ENCODE measurements at regions not wholly inside any gene's neighbourhood (a gene's known extent, or its start where the extent isn't known, plus 50 kb on each side); places are given as distances from the start of the nearest gene placed in this dataset.

GRCh38 chr5:75831561-75831960, 114.3 kb upstream of the POC5 start:
- intact Hi-C loops (cut with micrococcal nuclease; ENCODE audit: unreplicated experiment), result no loop called here
- Histone ChIP-seq H3K4me1 (ENCODE audit: insufficient read depth, low read length, poor library complexity, severe bottlenecking) (no peaks in the 10 kb centered on the region), H3K27ac (ENCODE audit: low read depth, low read length, poor library complexity, severe bottlenecking) (no peak overlapping the region), H3K36me3 (ENCODE audit: insufficient read depth, low read length, poor library complexity, severe bottlenecking) (no peaks in the 10 kb centered on the region), H3K9me3 (ENCODE audit: low read depth, low read length, poor library complexity, severe bottlenecking) (no peaks in the 10 kb centered on the region), H3K4me3 (ENCODE audit: low read depth, low read length, poor library complexity, severe bottlenecking) (no peak overlapping the region), H3K27me3 (replicated peaks; ENCODE audit: insufficient read depth, low read depth, low read length, poor library complexity) (no peaks in the 10 kb centered on the region)
- no peak for TF ChIP-seq CTCF (conservative IDR thresholded peaks at IDR 0.05; ENCODE audit: low read depth, low read length)
- TF ChIP-seq EZH2 (IDR thresholded peaks at IDR 0.05; ENCODE audit: borderline replicate concordance, low read depth, low read length, poor library complexity, severe bottlenecking), result no peak
- POLR2A ChIA-PET (ENCODE audit: low non-redundant PET), result no interaction called here
- no TSS peak for BruUV-seq (replicated peaks)
- DNase-seq (ENCODE audit: low spot score), result no peak
- CTCF ChIA-PET, result no interaction called here

DNA sequence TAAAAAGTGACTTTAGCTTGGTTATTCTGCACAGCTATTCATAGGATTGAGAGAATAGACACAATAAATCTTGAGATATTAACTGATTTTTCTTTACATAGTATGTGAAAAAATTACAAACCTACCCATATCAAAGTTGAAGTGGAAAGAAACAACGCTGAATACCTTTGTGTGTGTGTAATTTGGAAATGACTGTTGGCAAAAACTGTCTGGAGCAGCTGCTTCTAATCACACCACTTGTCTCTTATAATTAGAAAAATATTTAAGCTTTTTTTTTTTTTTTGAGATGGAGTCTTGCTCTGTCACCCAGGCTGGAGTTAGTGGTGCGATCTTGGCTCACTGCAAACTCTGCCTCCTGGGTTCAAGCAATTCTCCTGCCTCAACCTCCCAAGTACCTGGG, 110.8 kb upstream of the POC5 start:
- intact Hi-C loops (cut with micrococcal nuclease; ENCODE audit: unreplicated experiment), result no loop called here
- H3K27me3 ChIP-seq (replicated peaks; ENCODE audit: insufficient read depth, low read depth, low read length, poor library complexity), result no peaks in the 10 kb centered on the region
- H3K9me3 ChIP-seq (ENCODE audit: low read depth, low read length, poor library complexity, severe bottlenecking), result no peaks in the 10 kb centered on the region
- H3K27ac ChIP-seq (ENCODE audit: low read depth, low read length, poor library complexity, severe bottlenecking), result no peak overlapping the region
- TF ChIP-seq EZH2 (IDR thresholded peaks at IDR 0.05; ENCODE audit: borderline replicate concordance, low read depth, low read length, poor library complexity, severe bottlenecking) (no peak), CTCF (conservative IDR thresholded peaks at IDR 0.05; ENCODE audit: low read depth, low read length) (no peak)
- DNase-seq (ENCODE audit: low spot score), result no peak
- POLR2A ChIA-PET (ENCODE audit: low non-redundant PET), result no interaction called here
- H3K4me1 ChIP-seq (ENCODE audit: insufficient read depth, low read length, poor library complexity, severe bottlenecking), result no peaks in the 10 kb centered on the region
- no peak overlapping the region for H3K4me3 ChIP-seq (ENCODE audit: low read depth, low read length, poor library complexity, severe bottlenecking)
- CTCF ChIA-PET, result interaction anchor here (0.6 kb wide), 1 partner anchor 347 kb away, joined by 3 read pairs; no protein-coding TSS in a partner anchor
- no peaks in the 10 kb centered on the region for H3K36me3 ChIP-seq (ENCODE audit: insufficient read depth, low read length, poor library complexity, severe bottlenecking)
- no TSS peak for BruUV-seq (replicated peaks)

DNA sequence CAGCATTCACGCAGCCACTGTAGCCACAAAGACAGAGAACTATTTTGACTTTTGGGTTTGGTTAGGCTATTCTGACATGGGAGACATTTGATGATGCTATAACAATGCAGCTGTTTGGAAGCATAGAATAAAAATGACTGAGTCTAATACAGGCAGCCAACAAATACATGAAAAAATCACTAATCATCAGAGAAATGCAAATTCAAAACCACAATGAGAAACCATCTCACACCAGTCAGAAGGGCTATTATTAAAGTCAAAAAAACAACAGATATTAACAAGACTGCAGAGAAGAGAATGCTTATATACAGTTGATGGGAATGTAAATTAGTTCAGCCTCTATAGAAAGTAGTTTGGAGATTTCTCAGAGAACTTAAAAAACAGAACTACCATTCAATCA, 107.1 kb upstream of the POC5 start:
- no TSS peak for BruUV-seq (replicated peaks)
- intact Hi-C loops (cut with micrococcal nuclease; ENCODE audit: unreplicated experiment), result no loop called here
- CTCF ChIA-PET, result no interaction called here
- H3K4me1 ChIP-seq (ENCODE audit: insufficient read depth, low read length, poor library complexity, severe bottlenecking), result no peaks in the 10 kb centered on the region
- no peak for DNase-seq (ENCODE audit: low spot score)
- no peak for TF ChIP-seq EZH2 (IDR thresholded peaks at IDR 0.05; ENCODE audit: borderline replicate concordance, low read depth, low read length, poor library complexity, severe bottlenecking)
- TF ChIP-seq CTCF (conservative IDR thresholded peaks at IDR 0.05; ENCODE audit: low read depth, low read length), result no peak
- H3K27ac ChIP-seq (ENCODE audit: low read depth, low read length, poor library complexity, severe bottlenecking), result no peak overlapping the region
- H3K9me3 ChIP-seq (ENCODE audit: low read depth, low read length, poor library complexity, severe bottlenecking), result no peaks in the 10 kb centered on the region
- POLR2A ChIA-PET (ENCODE audit: low non-redundant PET), result no interaction called here
- H3K27me3 ChIP-seq (replicated peaks; ENCODE audit: insufficient read depth, low read depth, low read length, poor library complexity), result no peaks in the 10 kb centered on the region
- H3K4me3 ChIP-seq (ENCODE audit: low read depth, low read length, poor library complexity, severe bottlenecking), result no peak overlapping the region
- no peaks in the 10 kb centered on the region for H3K36me3 ChIP-seq (ENCODE audit: insufficient read depth, low read length, poor library complexity, severe bottlenecking)
